ENCODE measurements at regions not wholly inside any gene's neighbourhood (a gene's known extent, or its start where the extent isn't known, plus 50 kb on each side); places are given as distances from the start of the nearest gene placed in this dataset.

GRCh38 chr4:45292844-45293243 is 566.5 kb upstream of the GNPDA2 start:
- TF ChIP-seq NFIC (IDR thresholded peaks at IDR 0.05) (no peak), EGR1 (IDR thresholded peaks at IDR 0.05) (no peak), TAF1 (IDR thresholded peaks at IDR 0.05; ENCODE audit: low read depth) (no peak), REST (IDR thresholded peaks at IDR 0.05; ENCODE audit: low read depth) (no peak), TEAD4 (IDR thresholded peaks at IDR 0.05) (no peak)

GRCh38 chr4:45284400-45285085 is 558.2 kb upstream of the GNPDA2 start:
- no peak for TF ChIP-seq TCF12 (IDR thresholded peaks at IDR 0.05; ENCODE audit: low read depth)
- TF ChIP-seq TAF1 (IDR thresholded peaks at IDR 0.05; ENCODE audit: low read depth), result no peak
- no peak for TF ChIP-seq ZBTB7A (IDR thresholded peaks at IDR 0.05; ENCODE audit: low read depth)
- no peak for TF ChIP-seq YY1 (IDR thresholded peaks at IDR 0.05; ENCODE audit: low read depth)
- no peak for TF ChIP-seq REST (IDR thresholded peaks at IDR 0.05; ENCODE audit: low read depth)
- no peak for TF ChIP-seq CREB1 (IDR thresholded peaks at IDR 0.05; ENCODE audit: low read depth)
- no peak for TF ChIP-seq FOXM1 (IDR thresholded peaks at IDR 0.05; ENCODE audit: borderline replicate concordance, low read depth)
- no peak for TF ChIP-seq EGR1 (IDR thresholded peaks at IDR 0.05)
- no peak for TF ChIP-seq RAD21 (IDR thresholded peaks at IDR 0.05; ENCODE audit: low read depth)
- no peak for TF ChIP-seq EP300 (IDR thresholded peaks at IDR 0.05; ENCODE audit: borderline replicate concordance)

- TF ChIP-seq NFIC (IDR thresholded peaks at IDR 0.05), result no peak
- no peak for TF ChIP-seq TEAD4 (IDR thresholded peaks at IDR 0.05)
- TF ChIP-seq REST (IDR thresholded peaks at IDR 0.05; ENCODE audit: low read depth), result no peak
- no peak for TF ChIP-seq YY1 (IDR thresholded peaks at IDR 0.05; ENCODE audit: low read depth)
- TF ChIP-seq, protein P1, sequence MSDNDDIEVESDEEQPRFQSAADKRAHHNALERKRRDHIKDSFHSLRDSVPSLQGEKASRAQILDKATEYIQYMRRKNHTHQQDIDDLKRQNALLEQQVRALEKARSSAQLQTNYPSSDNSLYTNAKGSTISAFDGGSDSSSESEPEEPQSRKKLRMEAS (IDR thresholded peaks at IDR 0.05), result no peak
Measured at GRCh38 chr4:45283352-45283751, 557.0 kb upstream of the GNPDA2 start.

- TF ChIP-seq CEBPB (IDR thresholded peaks at IDR 0.05), result no peak
- TF ChIP-seq TCF12 (IDR thresholded peaks at IDR 0.05; ENCODE audit: low read depth), result no peak
- no peak for TF ChIP-seq REST (IDR thresholded peaks at IDR 0.05; ENCODE audit: low read depth)
- no peak for TF ChIP-seq NFIC (IDR thresholded peaks at IDR 0.05)
- TF ChIP-seq TEAD4 (IDR thresholded peaks at IDR 0.05), result no peak
- no peak for TF ChIP-seq TAF1 (IDR thresholded peaks at IDR 0.05; ENCODE audit: low read depth)
- no peak for TF ChIP-seq USF1 (IDR thresholded peaks at IDR 0.05)
- no peak for TF ChIP-seq YY1 (IDR thresholded peaks at IDR 0.05; ENCODE audit: low read depth)
- TF ChIP-seq FOXM1 (IDR thresholded peaks at IDR 0.05; ENCODE audit: borderline replicate concordance, low read depth), result no peak
- TF ChIP-seq, protein P1 (IDR thresholded peaks at IDR 0.05), result no peak
- TF ChIP-seq ZBTB7A (IDR thresholded peaks at IDR 0.05; ENCODE audit: low read depth), result no peak
- no peak for TF ChIP-seq RAD21 (IDR thresholded peaks at IDR 0.05; ENCODE audit: low read depth)
- no peak for TF ChIP-seq EGR1 (IDR thresholded peaks at IDR 0.05)
- TF ChIP-seq CREB1 (IDR thresholded peaks at IDR 0.05; ENCODE audit: low read depth), result no peak
Measured at GRCh38 chr4:45280121-45280520, 553.8 kb upstream of the GNPDA2 start.

Measured in Ishikawa (cell line).